HG03139 (cell line): ENCODE measurements at regions not wholly inside any gene's neighbourhood (a gene's known extent, or its start where the extent isn't known, plus 50 kb on each side); places are given as distances from the start of the nearest gene placed in this dataset.

ENCODE experiments used
- ATAC-seq: cut with Tn5 transposase; IDR thresholded peaks from one replicate; pipeline ENCODE4 v1.9.1; 2021; ENCODE audit not compliant: unreplicated experiment

- no peak for ATAC-seq
Observed at GRCh38 chr1:187624812-187625545, 796.2 kb downstream of the PLA2G4A start.

GRCh38 chr1:187626056-187626455, 797.3 kb downstream of the PLA2G4A start:
- no peak for ATAC-seq

DNA sequence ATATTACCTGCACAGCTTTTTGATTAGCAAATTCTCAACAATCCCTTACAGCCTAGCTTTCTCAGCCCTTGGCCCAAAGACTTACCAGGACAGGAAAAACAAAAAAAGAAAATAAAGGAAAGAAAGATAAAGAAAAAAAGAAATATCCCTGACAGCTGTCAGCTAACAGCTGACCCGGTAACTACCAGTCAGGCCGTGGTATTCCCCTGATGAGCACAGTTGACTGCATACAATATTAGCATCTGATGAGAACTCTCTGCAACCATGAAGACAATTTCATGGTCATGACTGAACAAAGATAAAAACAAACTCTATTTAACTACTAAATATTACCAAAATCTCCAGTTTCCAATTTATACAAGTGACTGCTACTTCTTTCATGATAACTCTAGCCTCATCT, 798.8 kb downstream of the PLA2G4A start:
- ATAC-seq = no peak

- no peak for ATAC-seq
Observed at GRCh38 chr1:187629075-187629474, 800.3 kb downstream of the PLA2G4A start.

- ATAC-seq = no peak
Observed at GRCh38 chr1:187630653-187631380, 802.1 kb downstream of the PLA2G4A start.

DNA sequence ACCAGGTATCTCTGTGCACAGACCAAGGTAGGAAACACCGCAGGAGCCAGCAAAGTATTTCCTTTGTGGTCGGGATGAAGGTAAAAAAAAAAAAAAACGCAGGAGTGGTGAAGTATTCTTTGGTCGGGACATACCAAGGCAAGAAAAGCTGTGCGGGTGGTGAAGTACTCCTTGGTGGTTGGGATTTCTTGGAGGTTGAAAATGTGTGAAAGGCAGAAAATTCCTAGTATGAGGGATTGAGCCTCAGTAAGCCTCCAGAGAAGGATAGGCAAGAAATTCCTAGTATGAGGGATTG, 802.6 kb downstream of the PLA2G4A start:
- ATAC-seq = no peak

DNA sequence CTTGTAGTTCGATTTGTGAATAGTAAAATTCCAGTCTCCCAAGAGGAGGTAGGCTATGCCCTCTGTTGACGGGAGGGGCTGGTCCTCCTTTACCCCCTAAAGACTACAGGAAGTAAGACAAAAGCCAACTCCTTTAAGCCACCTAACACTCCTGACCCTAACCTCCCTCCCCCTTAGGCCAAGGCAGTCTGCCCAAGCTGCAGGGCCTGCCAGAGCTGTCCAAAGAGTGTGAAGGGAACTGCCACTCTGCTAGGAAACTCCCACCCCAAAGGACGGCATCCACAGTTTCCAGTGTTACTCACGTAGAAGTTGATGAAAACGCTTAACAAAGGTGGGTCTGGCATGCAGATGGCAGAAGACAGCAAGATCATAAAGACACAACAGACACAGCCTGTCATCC, 803.2 kb downstream of the PLA2G4A start:
- no peak for ATAC-seq

- ATAC-seq = no peak
Observed at GRCh38 chr1:187634940-187635339, 806.2 kb downstream of the PLA2G4A start.

DNA sequence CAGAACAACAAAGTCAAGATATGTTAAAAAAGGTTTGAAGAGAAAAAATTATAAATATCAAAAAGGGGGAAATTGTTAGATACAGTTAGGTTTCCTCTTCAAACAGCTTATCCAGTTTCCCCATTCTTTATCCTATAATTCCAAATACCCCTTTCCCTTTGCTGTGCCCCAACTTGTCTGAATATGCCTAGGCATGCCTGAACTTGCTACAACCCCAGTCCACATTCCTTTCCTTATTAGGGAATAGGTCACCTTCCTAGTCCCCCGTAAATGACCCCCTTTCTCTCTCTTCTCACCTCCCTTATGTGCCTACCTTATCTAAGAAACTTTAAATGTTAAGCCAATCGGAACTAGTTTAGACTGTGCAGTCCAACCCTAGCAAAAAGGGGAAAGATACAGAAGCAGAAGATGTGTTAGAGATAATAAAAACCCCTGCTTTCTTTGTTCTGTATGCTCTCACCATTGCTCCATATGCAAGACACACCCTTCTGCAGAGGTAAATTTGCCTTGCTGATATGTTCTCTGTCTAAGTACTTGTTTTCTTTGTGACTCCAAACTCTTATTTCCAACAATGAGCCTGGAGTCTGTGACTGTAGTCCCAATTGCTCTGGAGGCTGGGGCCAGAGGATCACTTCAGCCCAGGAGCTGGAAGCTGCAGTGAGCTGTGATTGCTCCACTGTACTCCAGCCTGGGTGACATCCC, 810.1 kb downstream of the PLA2G4A start:
- no peak for ATAC-seq

DNA sequence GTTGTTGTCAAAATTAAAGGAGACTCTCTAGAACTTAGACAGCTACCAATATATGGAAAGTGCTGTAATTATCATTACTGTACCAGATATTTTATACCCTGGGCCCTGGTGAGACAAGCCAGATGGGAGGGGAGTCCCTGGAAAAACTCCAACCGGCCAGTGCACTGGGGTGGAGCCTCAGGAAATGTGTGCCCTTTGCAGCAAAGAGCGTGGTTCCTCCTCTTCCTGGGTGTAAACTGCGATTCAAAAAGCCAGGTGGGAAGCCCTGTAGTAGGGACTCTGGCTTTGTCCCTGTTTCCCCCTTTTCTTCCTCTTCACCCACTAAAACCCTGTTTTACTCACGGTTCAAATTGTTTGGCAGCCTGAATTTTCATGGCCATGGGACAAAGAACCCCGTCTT, 812.3 kb downstream of the PLA2G4A start:
- no peak for ATAC-seq

GRCh38 chr1:187641463-187641862, 812.7 kb downstream of the PLA2G4A start:
- no peak for ATAC-seq

DNA sequence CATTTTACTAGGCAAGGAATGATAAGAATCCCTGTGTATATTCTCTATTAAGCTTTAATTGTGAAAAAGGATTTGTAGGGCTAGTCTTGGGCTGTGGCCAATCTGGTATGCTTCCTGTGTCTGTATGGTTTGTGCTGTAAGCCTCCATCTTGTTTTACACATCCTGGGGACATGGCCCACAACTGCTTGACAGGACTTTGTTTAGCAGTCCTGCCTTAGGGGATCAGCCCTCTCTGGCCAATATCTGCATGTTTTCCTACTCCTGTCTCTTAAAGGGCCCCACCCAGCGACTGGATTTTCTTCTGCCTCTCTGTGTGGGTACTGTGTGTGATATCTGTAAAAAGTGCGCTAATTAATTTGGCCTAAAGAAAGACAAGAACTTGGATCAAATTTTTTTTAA, 813.2 kb downstream of the PLA2G4A start:
- no peak for ATAC-seq

DNA sequence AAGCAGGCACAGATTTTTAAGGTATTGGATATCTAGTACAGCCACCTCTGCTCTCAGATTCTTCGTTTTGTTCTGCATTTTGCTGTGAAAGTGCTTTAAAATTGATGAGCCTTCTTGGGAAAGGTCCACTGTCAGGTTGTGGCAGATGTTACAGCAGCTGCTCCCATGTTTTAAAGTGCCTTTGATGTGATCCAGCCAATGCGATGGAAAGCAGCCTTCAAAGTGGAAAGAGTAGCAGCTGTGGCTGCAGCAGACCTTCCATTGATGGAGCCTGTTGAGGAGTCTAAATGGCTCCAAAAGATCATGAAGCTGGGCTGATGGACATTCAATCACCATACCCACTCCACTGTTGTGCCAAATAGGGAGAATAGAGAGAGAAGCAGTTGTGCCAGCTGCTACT, 816.9 kb downstream of the PLA2G4A start:
- ATAC-seq = no peak

DNA sequence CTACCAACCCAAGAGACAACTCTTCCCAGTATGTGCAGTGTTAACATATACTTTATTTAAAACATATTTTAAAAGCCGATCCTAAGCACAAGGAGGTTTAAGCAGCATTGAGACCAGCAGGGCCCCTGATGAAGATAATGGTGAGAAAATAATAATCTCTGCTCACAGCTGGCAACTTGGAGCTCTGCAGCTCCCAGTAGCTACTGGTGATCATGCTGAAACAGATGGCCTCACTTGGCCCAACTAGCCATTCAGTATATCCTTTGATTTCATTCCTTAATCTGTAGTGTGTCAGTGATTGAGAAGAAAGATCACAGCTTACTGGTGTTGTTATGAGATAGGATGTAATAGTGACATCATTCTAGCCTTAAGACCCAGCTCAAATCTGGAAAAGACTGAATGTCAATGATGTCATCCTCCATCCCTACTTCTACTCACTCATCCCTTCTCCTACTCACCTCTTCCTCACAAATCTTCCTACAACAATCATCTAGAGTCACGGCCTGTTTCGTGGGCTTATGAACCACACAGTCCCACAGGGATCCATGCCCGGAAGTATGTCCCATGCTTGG, 817.9 kb downstream of the PLA2G4A start:
- ATAC-seq = no peak

GRCh38 chr1:187648091-187648490, 819.3 kb downstream of the PLA2G4A start:
- ATAC-seq = no peak

- ATAC-seq = no peak
Observed at GRCh38 chr1:187654635-187655034, 825.9 kb downstream of the PLA2G4A start.

GRCh38 chr1:187655104-187655503, 826.4 kb downstream of the PLA2G4A start:
- ATAC-seq = no peak

- ATAC-seq = no peak
Observed at GRCh38 chr1:187665483-187665882, 836.7 kb downstream of the PLA2G4A start.

DNA sequence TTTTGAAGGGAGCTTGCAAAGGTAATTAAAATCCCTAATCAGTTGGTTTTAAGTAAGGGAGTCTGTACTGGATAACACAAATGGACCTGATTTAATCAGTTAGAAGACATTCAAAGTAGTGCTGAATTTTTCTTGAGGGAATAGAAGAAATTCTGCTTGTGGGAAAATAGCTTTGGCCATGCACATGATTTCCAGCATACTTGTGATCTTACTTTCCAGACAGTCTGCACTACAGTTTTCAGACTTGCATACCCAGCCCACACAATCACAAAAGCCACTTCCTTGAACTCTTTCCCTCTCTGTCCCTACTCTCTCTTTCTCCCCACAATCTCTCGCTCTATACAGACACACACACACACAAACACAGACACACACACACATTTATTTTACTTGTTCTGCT, 852.1 kb downstream of the PLA2G4A start:
- ATAC-seq = no peak

- ATAC-seq = no peak
Observed at GRCh38 chr1:187682112-187682511, 853.4 kb downstream of the PLA2G4A start.

DNA sequence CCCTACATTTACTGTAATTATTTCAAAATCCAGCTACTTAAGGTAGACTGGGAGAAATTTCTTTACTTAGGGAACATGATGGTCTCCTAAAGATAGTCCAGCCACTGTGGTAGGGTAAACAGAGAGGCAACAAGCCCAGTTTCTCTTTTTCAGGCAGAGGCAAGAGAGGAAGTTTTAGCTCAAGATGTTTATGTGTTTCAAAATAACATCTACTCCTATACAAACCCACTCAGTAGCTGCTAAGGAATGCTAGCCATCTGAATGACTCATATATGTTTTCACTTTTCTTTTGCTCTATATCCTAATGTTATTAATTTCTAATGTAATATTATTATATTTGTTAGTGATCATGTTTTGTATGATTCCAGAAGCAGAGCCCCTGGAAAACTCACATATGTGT, 856.6 kb downstream of the PLA2G4A start:
- no peak for ATAC-seq

GRCh38 chr1:187689129-187689528, 860.4 kb downstream of the PLA2G4A start:
- ATAC-seq = no peak
